Hepatocyte (in vitro differentiated cells): ENCODE measurements at regions not wholly inside any gene's neighbourhood (a gene's known extent, or its start where the extent isn't known, plus 50 kb on each side); places are given as distances from the start of the nearest gene placed in this dataset.

Experiments used
- DNase-seq: peaks from one replicate; pipeline ENCODE4 v3.0.0-alpha.2; 2016; ENCODE audit warnings: low spot score
- H2AFZ ChIP-seq: fragments of 200-600 bp; sonication (generic); 2 replicates; pipeline ENCODE4 v1.6.0; 2016; ENCODE audit warnings: antibody characterized with exemption, mild to moderate bottlenecking
- H3K27ac ChIP-seq: fragments of 200-600 bp; sonication (generic); 2 replicates; pipeline ENCODE4 v1.5.1; 2016; ENCODE audit warnings: mild to moderate bottlenecking
- H3K27me3 ChIP-seq: fragments of 200-600 bp; sonication (generic); 2 replicates; pipeline ENCODE4 v1.6.1; 2016
- H3K36me3 ChIP-seq: fragments of 200-600 bp; sonication (generic); replicated peaks from 2 replicates; pipeline ENCODE4 v1.5.1; 2016; ENCODE audit warnings: low read depth; ENCODE audit not compliant: insufficient read depth
- H3K4me1 ChIP-seq: fragments of 200-600 bp; sonication (generic); 2 replicates; pipeline ENCODE4 v1.5.1; 2016; ENCODE audit warnings: mild to moderate bottlenecking, moderate library complexity; ENCODE audit not compliant: insufficient read depth
- H3K4me2 ChIP-seq: fragments of 200-600 bp; sonication (generic); 2 replicates; pipeline ENCODE4 v1.6.0; 2016
- H3K4me3 ChIP-seq: fragments of 200-600 bp; sonication (generic); 2 replicates; pipeline ENCODE4 v1.5.1; 2016; ENCODE audit warnings: mild to moderate bottlenecking
- H3K79me2 ChIP-seq: fragments of 200-600 bp; sonication (generic); 2 replicates; pipeline ENCODE4 v1.6.0; 2017; ENCODE audit warnings: mild to moderate bottlenecking
- H3K9me2 ChIP-seq: fragments of 200-600 bp; sonication (generic); replicated peaks from 2 replicates; pipeline ENCODE4 v1.6.0; 2017; ENCODE audit warnings: mild to moderate bottlenecking; ENCODE audit not compliant: insufficient read depth
- H3K9me3 ChIP-seq: fragments of 200-600 bp; sonication (generic); 2 replicates; pipeline ENCODE4 v1.5.1; 2016; ENCODE audit warnings: low read depth, mild to moderate bottlenecking
- H4K20me1 ChIP-seq: fragments of 200-600 bp; sonication (generic); 2 replicates; pipeline ENCODE4 v1.6.0; 2016; ENCODE audit warnings: mild to moderate bottlenecking; ENCODE audit not compliant: insufficient read depth, poor library complexity, severe bottlenecking
- EZH2 ChIP-seq: fragments of 200-600 bp; sonication (generic); IDR thresholded peaks from 2 replicates; pipeline ENCODE4 v1.6.1; 2016; ENCODE audit warnings: antibody characterized with exemption, mild to moderate bottlenecking, borderline replicate concordance
- EZH2phosphoT487 ChIP-seq: fragments of 200-600 bp; sonication (generic); IDR thresholded peaks from one replicate; pipeline ENCODE4 v1.6.1; 2018; ENCODE audit warnings: antibody characterized with exemption, mild to moderate bottlenecking, low read depth, moderate library complexity; ENCODE audit not compliant: unreplicated experiment, severe bottlenecking
- WGBS: methylation state at CpG from one replicate; pipeline ENCODE4 v1.1.6; 2016; ENCODE audit warnings: low lambda C conversion rate; ENCODE audit errors: missing lambda C conversion rate; 5-methylcytosine and 5-hydroxymethylcytosine counted together
- TF ChIP-seq, protein P1 (sequence below): fragments of 200-600 bp; sonication (generic); IDR thresholded peaks from 2 replicates; pipeline ENCODE4 v1.5.1; 2016; ENCODE audit warnings: antibody characterized with exemption, mild to moderate bottlenecking; ENCODE audit not compliant: poor library complexity

DNA sequence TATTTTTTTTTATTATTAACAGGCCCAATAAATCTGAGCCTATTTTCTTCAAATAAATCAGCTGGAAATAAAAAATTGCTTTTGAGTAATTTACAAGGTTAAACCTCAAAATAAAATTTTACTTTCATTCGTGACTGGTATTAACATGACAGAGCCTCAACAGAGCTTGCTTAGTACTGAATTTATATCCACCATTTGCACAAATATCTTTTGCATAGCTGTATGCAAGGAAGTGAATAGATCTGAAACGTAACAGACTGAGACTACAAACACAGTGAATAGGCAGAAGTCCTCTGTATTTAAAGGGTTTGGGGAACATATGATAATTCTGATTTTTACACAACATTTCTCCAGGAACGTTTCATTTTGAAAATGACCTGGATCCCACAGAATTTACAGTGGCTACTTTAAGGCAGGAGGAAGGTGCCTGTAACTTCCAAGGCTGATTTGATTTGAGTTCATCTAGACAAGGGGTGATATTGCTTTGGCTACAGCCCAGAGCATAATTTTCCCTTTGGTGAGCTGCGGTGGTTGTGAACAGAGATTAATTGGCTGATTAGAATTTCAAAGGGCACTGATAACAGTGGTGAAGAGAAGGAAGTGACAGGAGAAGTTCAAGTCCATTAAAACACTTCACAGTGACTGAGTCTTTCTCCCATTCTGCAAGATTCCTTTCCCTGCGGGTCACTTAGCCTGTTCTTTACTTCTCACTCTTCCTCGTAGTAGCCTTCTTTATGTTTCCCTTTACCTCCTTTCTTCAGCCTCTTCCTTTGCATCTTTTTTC lies 121.2 kb upstream of the SASH1 start:
- Histone ChIP-seq H4K20me1 (no peaks in the 10 kb centered on the region), H3K27ac (no peak overlapping the region), H3K9me3 (no peaks in the 10 kb centered on the region), H3K4me2 (peak overlapping the region; percentile 25), H3K36me3 (no peaks in the 10 kb centered on the region), H3K27me3 (no peaks in the 10 kb centered on the region), H3K79me2 (no peaks in the 10 kb centered on the region), H2AFZ (no peak overlapping the region), H3K4me1 (no peaks in the 10 kb centered on the region), H3K9me2 (no peaks in the 10 kb centered on the region), H3K4me3 (no peak overlapping the region)
- WGBS = 41% methylated on average over 6 of the region's 6 CpGs
- DNase-seq = no peak
- no peak for TF ChIP-seq EZH2phosphoT487
- TF ChIP-seq EZH2 = no peak
- TF ChIP-seq, protein P1, sequence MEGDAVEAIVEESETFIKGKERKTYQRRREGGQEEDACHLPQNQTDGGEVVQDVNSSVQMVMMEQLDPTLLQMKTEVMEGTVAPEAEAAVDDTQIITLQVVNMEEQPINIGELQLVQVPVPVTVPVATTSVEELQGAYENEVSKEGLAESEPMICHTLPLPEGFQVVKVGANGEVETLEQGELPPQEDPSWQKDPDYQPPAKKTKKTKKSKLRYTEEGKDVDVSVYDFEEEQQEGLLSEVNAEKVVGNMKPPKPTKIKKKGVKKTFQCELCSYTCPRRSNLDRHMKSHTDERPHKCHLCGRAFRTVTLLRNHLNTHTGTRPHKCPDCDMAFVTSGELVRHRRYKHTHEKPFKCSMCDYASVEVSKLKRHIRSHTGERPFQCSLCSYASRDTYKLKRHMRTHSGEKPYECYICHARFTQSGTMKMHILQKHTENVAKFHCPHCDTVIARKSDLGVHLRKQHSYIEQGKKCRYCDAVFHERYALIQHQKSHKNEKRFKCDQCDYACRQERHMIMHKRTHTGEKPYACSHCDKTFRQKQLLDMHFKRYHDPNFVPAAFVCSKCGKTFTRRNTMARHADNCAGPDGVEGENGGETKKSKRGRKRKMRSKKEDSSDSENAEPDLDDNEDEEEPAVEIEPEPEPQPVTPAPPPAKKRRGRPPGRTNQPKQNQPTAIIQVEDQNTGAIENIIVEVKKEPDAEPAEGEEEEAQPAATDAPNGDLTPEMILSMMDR = no peak

DNA sequence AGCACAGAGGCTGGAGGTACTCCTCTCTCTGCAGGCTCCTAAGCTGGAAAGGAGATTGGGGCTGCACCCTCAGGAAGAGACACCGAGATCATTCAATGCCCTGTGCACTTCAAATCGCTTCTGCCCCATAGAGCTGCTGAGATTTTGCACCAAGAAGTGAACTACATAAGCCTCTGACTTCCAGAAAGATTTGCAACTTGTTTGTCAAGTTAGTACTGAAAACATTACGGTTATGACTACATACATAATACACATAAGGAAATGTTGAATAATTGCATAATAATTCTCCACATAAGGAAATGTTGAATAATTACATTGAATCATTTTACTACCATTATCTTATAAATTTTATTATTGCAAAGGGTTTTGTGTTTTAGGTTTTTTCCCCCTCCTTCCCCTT lies 120.3 kb upstream of the SASH1 start:
- no peaks in the 10 kb centered on the region for H3K4me1 ChIP-seq
- no peaks in the 10 kb centered on the region for H3K79me2 ChIP-seq
- H3K9me3 ChIP-seq = no peaks in the 10 kb centered on the region
- 89% methylated on average over 3 of the region's 3 CpGs for WGBS
- H3K9me2 ChIP-seq = no peaks in the 10 kb centered on the region
- H3K36me3 ChIP-seq = no peaks in the 10 kb centered on the region
- no peaks in the 10 kb centered on the region for H4K20me1 ChIP-seq
- no peak overlapping the region for H3K4me3 ChIP-seq
- H2AFZ ChIP-seq = no peak overlapping the region
- no peak overlapping the region for H3K4me2 ChIP-seq
- DNase-seq = no peak
- TF ChIP-seq EZH2 = no peak
- TF ChIP-seq, protein P1 = no peak
- no peak for TF ChIP-seq EZH2phosphoT487
- no peaks in the 10 kb centered on the region for H3K27me3 ChIP-seq
- H3K27ac ChIP-seq = no peak overlapping the region

DNA sequence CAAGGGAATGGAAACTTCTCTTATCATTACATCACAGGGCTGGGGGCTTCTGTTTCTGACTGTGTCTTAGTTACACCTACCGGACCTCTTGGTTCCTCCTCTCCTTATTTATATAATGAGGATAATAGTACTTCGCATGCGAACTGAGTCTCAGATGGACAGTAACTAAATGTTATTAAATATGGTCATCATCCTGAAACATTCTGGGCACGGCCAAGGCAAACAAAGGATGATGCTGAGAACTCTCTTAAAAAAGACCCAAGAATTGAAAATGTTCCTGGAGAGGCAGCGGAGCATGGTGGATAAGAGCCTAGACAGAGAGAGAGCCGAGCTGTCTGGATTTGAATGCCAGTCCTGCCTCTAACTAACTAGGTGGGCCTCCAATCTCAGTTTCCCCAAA lies 119.8 kb upstream of the SASH1 start:
- TF ChIP-seq, protein P1 = no peak
- no peak for TF ChIP-seq EZH2
- TF ChIP-seq EZH2phosphoT487 = no peak
- Histone ChIP-seq H3K36me3 (no peaks in the 10 kb centered on the region), H3K27ac (no peak overlapping the region), H3K4me3 (no peak overlapping the region), H3K4me2 (no peak overlapping the region), H3K79me2 (no peaks in the 10 kb centered on the region), H3K27me3 (no peaks in the 10 kb centered on the region), H4K20me1 (no peaks in the 10 kb centered on the region), H2AFZ (no peak overlapping the region), H3K9me3 (no peaks in the 10 kb centered on the region), H3K4me1 (no peaks in the 10 kb centered on the region), H3K9me2 (no peaks in the 10 kb centered on the region)
- 96% methylated on average over 6 of the region's 6 CpGs for WGBS
- no peak for DNase-seq
